OCI-LY1 (cell line): ENCODE measurements at regions not wholly inside any gene's neighbourhood (a gene's known extent, or its start where the extent isn't known, plus 50 kb on each side); places are given as distances from the start of the nearest gene placed in this dataset.

Experiments
- CTCF ChIP-seq: fragments of 200-600 bp; sonication (generic), shearing (Covaris generic); IDR thresholded peaks from 2 replicates; pipeline ENCODE4 v1.5.1; 2017; ENCODE audit warnings: mild to moderate bottlenecking, antibody characterized with exemption, low read length, moderate library complexity, mixed read lengths
- EZH2 ChIP-seq: fragments of 200-600 bp; sonication (generic), shearing (Covaris generic); IDR thresholded peaks from 2 replicates; pipeline ENCODE4 v1.8.0; 2017; ENCODE audit warnings: borderline replicate concordance, mixed run types, mild to moderate bottlenecking, antibody characterized with exemption, low read length, moderate library complexity, mixed read lengths

GRCh38 chr16:82350560-82350959, 180.5 kb upstream of the MPHOSPH6 start:
- TF ChIP-seq CTCF (no peak), EZH2 (no peak)
